Stimulated activated effector memory CD8-positive, alpha-beta T cell treated with anti-CD3 and anti-CD28 coated beads, Interleukin-12 subunit alpha, Interleukin-12 subunit beta, amount 100 ng/mL, for 72 hours (primary cell): ENCODE measurements at regions not wholly inside any gene's neighbourhood (a gene's known extent, or its start where the extent isn't known, plus 50 kb on each side); places are given as distances from the start of the nearest gene placed in this dataset.

ENCODE experiments used
- ATAC-seq: fragments of 150-1000 bp; cut with Tn5 transposase; 2 replicates; pipeline ENCODE4 v1.10.0; 2021
- DNase-seq, 2 donors: peaks; one replicate each; pipeline ENCODE4 v3.0.0; 2021 to 2022; ENCODE audit warnings: low spot score in 2 of 2
- H3K27ac Mint-ChIP-seq: one replicate; pipeline ENCODE4 v1.8.0; 2022; ENCODE audit warnings: mild to moderate bottlenecking, mixed read lengths
- H3K36me3 Mint-ChIP-seq: one replicate; pipeline ENCODE4 v1.8.0; 2022; ENCODE audit warnings: mild to moderate bottlenecking, mixed read lengths
- H3K4me1 Mint-ChIP-seq: one replicate; pipeline ENCODE4 v1.8.0; 2022; ENCODE audit warnings: mixed read lengths
- H3K4me3 Mint-ChIP-seq: one replicate; pipeline ENCODE4 v1.8.0; 2022; ENCODE audit warnings: mild to moderate bottlenecking, mixed read lengths
- H3K9me3 Mint-ChIP-seq: one replicate; pipeline ENCODE4 v1.8.0; 2022; ENCODE audit warnings: mixed read lengths

- Mint-ChIP-seq H3K9me3 (peaks cover 4% of the 10 kb centered on the region), H3K4me3 (no peak overlapping the region), H3K36me3 (no peaks in the 10 kb centered on the region), H3K27ac (no peak overlapping the region), H3K4me1 (no peaks in the 10 kb centered on the region)
- DNase-seq = no peak
- ATAC-seq = no peak
Observed at GRCh38 chr16:5826332-5826731, 728.7 kb upstream of the EEF2KMT start.

GRCh38 chr16:5820472-5820871, 722.9 kb upstream of the EEF2KMT start:
- Mint-ChIP-seq H3K27ac (no peak overlapping the region), H3K4me3 (no peak overlapping the region), H3K4me1 (no peaks in the 10 kb centered on the region), H3K36me3 (no peaks in the 10 kb centered on the region), H3K9me3 (peaks cover 16% of the 10 kb centered on the region)
- ATAC-seq (no peak), DNase-seq (no peak)

GRCh38 chr16:5815570-5816237, 718.1 kb upstream of the EEF2KMT start:
- ATAC-seq = no peak

GRCh38 chr16:5801396-5801795, 703.8 kb upstream of the EEF2KMT start:
- Mint-ChIP-seq H3K4me3 (no peak overlapping the region), H3K4me1 (no peaks in the 10 kb centered on the region), H3K9me3 (peaks cover 10% of the 10 kb centered on the region), H3K27ac (no peak overlapping the region), H3K36me3 (no peaks in the 10 kb centered on the region)
- no peak for ATAC-seq
- no peak for DNase-seq

More at GRCh38 chr16:5815570-5816237, 718.1 kb upstream of the EEF2KMT start:
- H3K4me1 Mint-ChIP-seq = no peaks in the 10 kb centered on the region
- H3K36me3 Mint-ChIP-seq = no peaks in the 10 kb centered on the region
- H3K9me3 Mint-ChIP-seq = peaks cover 24% of the 10 kb centered on the region
- no peak overlapping the region for H3K27ac Mint-ChIP-seq
- DNase-seq = no peak
- no peak overlapping the region for H3K4me3 Mint-ChIP-seq

GRCh38 chr16:5793556-5793955, 696.0 kb upstream of the EEF2KMT start:
- peak; percentile 21 for ATAC-seq

GRCh38 chr16:5791011-5791657, 693.5 kb upstream of the EEF2KMT start:
- Mint-ChIP-seq H3K36me3 (no peaks in the 10 kb centered on the region), H3K27ac (no peak overlapping the region), H3K4me3 (no peak overlapping the region), H3K9me3 (peaks cover 18% of the 10 kb centered on the region), H3K4me1 (no peaks in the 10 kb centered on the region)
- ATAC-seq = no peak
- no peak for DNase-seq

More at GRCh38 chr16:5793556-5793955, 696.0 kb upstream of the EEF2KMT start:
- Mint-ChIP-seq H3K27ac (no peak overlapping the region), H3K36me3 (no peaks in the 10 kb centered on the region), H3K9me3 (peaks cover 14% of the 10 kb centered on the region), H3K4me1 (no peaks in the 10 kb centered on the region), H3K4me3 (no peak overlapping the region)
- DNase-seq = no peak

GRCh38 chr16:5790512-5790911, 692.9 kb upstream of the EEF2KMT start:
- no peak overlapping the region for H3K27ac Mint-ChIP-seq
- no peak for DNase-seq
- no peaks in the 10 kb centered on the region for H3K36me3 Mint-ChIP-seq
- peaks cover 19% of the 10 kb centered on the region for H3K9me3 Mint-ChIP-seq
- H3K4me3 Mint-ChIP-seq = no peak overlapping the region
- no peaks in the 10 kb centered on the region for H3K4me1 Mint-ChIP-seq
- no peak for ATAC-seq

GRCh38 chr16:5789033-5789432, 691.4 kb upstream of the EEF2KMT start:
- DNase-seq = no peak
- no peak for ATAC-seq
- no peak overlapping the region for H3K4me3 Mint-ChIP-seq
- no peaks in the 10 kb centered on the region for H3K4me1 Mint-ChIP-seq
- H3K27ac Mint-ChIP-seq = no peak overlapping the region
- H3K36me3 Mint-ChIP-seq = no peaks in the 10 kb centered on the region
- peaks cover 11% of the 10 kb centered on the region for H3K9me3 Mint-ChIP-seq

- Mint-ChIP-seq H3K9me3 (peaks cover 16% of the 10 kb centered on the region), H3K4me3 (no peak overlapping the region), H3K36me3 (no peaks in the 10 kb centered on the region), H3K27ac (no peak overlapping the region), H3K4me1 (no peaks in the 10 kb centered on the region)
- ATAC-seq (no peak), DNase-seq (no peak)
Observed at GRCh38 chr16:5781436-5781835, 683.8 kb upstream of the EEF2KMT start.

- Mint-ChIP-seq H3K9me3 (peaks cover 13% of the 10 kb centered on the region), H3K36me3 (no peaks in the 10 kb centered on the region), H3K4me1 (no peaks in the 10 kb centered on the region), H3K4me3 (no peak overlapping the region), H3K27ac (no peak overlapping the region)
- DNase-seq (no peak), ATAC-seq (no peak)
Observed at GRCh38 chr16:5776876-5777275, 679.3 kb upstream of the EEF2KMT start.

- ATAC-seq (no peak), DNase-seq (no peak)
- Mint-ChIP-seq H3K27ac (no peak overlapping the region), H3K4me1 (no peaks in the 10 kb centered on the region), H3K36me3 (no peaks in the 10 kb centered on the region), H3K4me3 (no peak overlapping the region), H3K9me3 (peaks cover 13% of the 10 kb centered on the region)
Observed at GRCh38 chr16:5775916-5776315, 678.3 kb upstream of the EEF2KMT start.

GRCh38 chr16:5770118-5770517, 672.5 kb upstream of the EEF2KMT start:
- ATAC-seq (no peak), DNase-seq (no peak)
- no peak overlapping the region for H3K4me3 Mint-ChIP-seq
- no peaks in the 10 kb centered on the region for H3K4me1 Mint-ChIP-seq
- peaks cover 19% of the 10 kb centered on the region for H3K9me3 Mint-ChIP-seq
- no peaks in the 10 kb centered on the region for H3K36me3 Mint-ChIP-seq
- no peak overlapping the region for H3K27ac Mint-ChIP-seq

- H3K36me3 Mint-ChIP-seq = no peaks in the 10 kb centered on the region
- H3K4me3 Mint-ChIP-seq = no peak overlapping the region
- ATAC-seq = no peak
- H3K27ac Mint-ChIP-seq = no peak overlapping the region
- H3K4me1 Mint-ChIP-seq = no peaks in the 10 kb centered on the region
- H3K9me3 Mint-ChIP-seq = peaks cover 19% of the 10 kb centered on the region
- no peak for DNase-seq
Observed at GRCh38 chr16:5769513-5769912, 671.9 kb upstream of the EEF2KMT start.

GRCh38 chr16:5768445-5768844, 670.9 kb upstream of the EEF2KMT start:
- Mint-ChIP-seq H3K9me3 (peaks cover 19% of the 10 kb centered on the region), H3K4me3 (no peak overlapping the region), H3K27ac (no peak overlapping the region), H3K4me1 (no peaks in the 10 kb centered on the region), H3K36me3 (no peaks in the 10 kb centered on the region)
- DNase-seq (no peak), ATAC-seq (no peak)

- H3K4me1 Mint-ChIP-seq = no peaks in the 10 kb centered on the region
- peaks cover 12% of the 10 kb centered on the region for H3K9me3 Mint-ChIP-seq
- ATAC-seq (no peak), DNase-seq (no peak)
- H3K36me3 Mint-ChIP-seq = no peaks in the 10 kb centered on the region
- no peak overlapping the region for H3K4me3 Mint-ChIP-seq
- H3K27ac Mint-ChIP-seq = no peak overlapping the region
Observed at GRCh38 chr16:5763176-5763575, 665.6 kb upstream of the EEF2KMT start.

- H3K27ac Mint-ChIP-seq = no peak overlapping the region
- H3K4me3 Mint-ChIP-seq = no peak overlapping the region
- DNase-seq = no peak
- H3K9me3 Mint-ChIP-seq = peaks cover 12% of the 10 kb centered on the region
- H3K4me1 Mint-ChIP-seq = no peaks in the 10 kb centered on the region
- H3K36me3 Mint-ChIP-seq = no peaks in the 10 kb centered on the region
- ATAC-seq = no peak
Observed at GRCh38 chr16:5762362-5762761, 664.8 kb upstream of the EEF2KMT start.
